ENCODE measurements at regions not wholly inside any gene's neighbourhood (a gene's known extent, or its start where the extent isn't known, plus 50 kb on each side); places are given as distances from the start of the nearest gene placed in this dataset.

- no peak for DNase-seq (ENCODE audit: low spot score)
Measured at GRCh38 chr12:65546528-65546927, 268.0 kb downstream of the MSRB3 start.

GRCh38 chr12:65556676-65557437 is 267.4 kb upstream of the HMGA2 start:
- DNase-seq (ENCODE audit: low spot score) = peak; percentile 79

DNA sequence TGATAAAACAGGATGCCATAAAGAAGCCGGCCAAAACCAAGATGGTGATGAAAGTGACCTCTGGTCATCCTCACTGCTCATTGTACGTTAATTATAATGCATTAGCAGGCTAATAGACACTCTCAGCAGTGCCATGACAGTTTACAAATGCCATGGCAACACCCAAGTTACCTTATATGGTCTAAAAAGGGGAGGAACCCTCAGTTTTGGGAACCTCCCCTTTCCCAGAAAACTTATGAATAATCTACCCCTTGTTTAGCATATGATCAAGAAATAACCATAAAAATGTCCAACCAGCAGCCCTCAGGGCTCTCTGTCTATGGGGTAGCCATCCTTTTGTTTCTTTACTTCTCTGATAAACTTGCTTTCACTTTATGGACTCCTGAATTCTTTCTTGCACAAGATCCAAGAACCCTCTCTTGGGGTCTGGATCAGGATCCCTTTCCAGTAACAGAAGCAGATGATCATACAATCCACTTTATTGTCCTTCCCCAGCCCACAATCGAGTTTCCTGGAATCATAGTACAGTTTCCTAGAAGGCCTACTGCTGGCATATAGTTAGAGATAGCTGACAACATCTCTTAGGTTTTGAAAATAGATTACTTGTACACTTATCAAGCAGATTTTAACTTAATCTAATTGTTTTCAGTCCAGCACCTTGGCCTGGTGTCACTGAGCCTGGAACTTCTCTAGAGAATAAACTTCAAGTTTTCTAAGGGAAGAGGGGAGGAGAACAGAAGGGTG is 266.7 kb upstream of the HMGA2 start:
- no peak for DNase-seq (ENCODE audit: low spot score)

DNA sequence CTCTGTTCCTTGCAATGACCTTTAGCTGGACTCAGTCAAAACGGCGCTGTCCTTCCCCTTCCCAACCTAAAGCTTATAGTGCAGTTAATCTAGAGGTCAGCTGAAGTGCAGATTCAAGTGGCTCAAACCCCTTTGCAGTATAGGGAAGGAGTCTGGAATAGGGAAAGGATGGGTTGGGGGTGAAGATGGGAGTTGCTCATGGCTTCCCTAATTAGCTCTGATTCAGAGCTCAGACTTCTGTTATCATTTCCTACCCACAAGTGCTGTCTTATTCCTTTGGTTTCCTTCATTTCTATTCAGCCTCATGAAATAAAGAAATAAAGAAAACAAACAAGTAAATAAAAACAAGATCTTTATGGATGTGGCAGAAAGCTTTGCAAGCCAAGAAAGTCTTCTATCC is 264.0 kb upstream of the HMGA2 start:
- DNase-seq (ENCODE audit: low spot score) = no peak

- DNase-seq (ENCODE audit: low spot score) = no peak
Measured at GRCh38 chr12:65561798-65562382, 262.4 kb upstream of the HMGA2 start.

- DNase-seq (ENCODE audit: low spot score) = no peak
Measured at GRCh38 chr12:65565601-65566560, 258.4 kb upstream of the HMGA2 start.

DNA sequence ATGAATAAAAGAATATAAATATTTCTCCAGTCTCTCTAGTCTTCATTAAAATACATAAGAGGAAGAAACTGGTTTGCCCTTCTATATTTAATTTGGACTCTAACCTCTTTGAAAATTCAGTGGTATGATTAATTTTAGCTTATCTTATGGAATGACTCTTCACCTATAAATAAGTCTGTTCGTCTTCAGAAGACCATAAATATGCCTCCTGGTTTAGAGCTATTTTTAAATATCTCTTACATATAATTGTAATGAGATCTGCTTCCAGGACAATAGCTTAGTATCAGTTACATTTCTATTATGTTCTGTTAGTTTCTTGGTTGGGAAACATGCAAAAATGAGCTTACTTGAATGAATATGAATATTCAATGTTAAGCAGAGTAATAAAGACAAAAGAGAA is 257.5 kb upstream of the HMGA2 start:
- no peak for DNase-seq (ENCODE audit: low spot score)

DNA sequence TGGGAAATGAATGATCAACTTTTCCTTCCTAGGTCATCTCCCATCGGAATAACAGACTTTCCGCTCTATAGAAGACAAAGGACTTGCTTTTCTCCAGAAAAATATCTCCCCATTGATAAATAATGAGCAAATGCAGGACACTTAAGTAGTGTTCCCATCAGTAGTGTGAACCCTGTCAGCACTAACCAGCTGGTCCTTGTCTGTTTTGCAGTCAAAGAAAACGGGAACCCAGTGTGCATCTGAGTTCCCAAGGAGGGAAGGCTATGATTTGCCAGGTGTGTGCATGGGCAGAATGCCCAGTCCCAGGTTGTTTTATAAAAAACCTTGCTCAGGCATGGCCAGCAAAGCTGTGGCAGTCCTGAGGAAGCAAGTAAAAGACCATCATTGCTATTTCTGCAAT is 256.5 kb upstream of the HMGA2 start:
- DNase-seq (ENCODE audit: low spot score) = no peak

GRCh38 chr12:65568517-65568916 is 255.8 kb upstream of the HMGA2 start:
- DNase-seq (ENCODE audit: low spot score) = no peak

GRCh38 chr12:65570451-65571130 is 253.7 kb upstream of the HMGA2 start:
- DNase-seq (ENCODE audit: low spot score) = no peak

GRCh38 chr12:65574867-65575266 is 249.4 kb upstream of the HMGA2 start:
- no peak for DNase-seq (ENCODE audit: low spot score)

GRCh38 chr12:65584016-65584415 is 240.3 kb upstream of the HMGA2 start:
- DNase-seq (ENCODE audit: low spot score) = no peak

DNA sequence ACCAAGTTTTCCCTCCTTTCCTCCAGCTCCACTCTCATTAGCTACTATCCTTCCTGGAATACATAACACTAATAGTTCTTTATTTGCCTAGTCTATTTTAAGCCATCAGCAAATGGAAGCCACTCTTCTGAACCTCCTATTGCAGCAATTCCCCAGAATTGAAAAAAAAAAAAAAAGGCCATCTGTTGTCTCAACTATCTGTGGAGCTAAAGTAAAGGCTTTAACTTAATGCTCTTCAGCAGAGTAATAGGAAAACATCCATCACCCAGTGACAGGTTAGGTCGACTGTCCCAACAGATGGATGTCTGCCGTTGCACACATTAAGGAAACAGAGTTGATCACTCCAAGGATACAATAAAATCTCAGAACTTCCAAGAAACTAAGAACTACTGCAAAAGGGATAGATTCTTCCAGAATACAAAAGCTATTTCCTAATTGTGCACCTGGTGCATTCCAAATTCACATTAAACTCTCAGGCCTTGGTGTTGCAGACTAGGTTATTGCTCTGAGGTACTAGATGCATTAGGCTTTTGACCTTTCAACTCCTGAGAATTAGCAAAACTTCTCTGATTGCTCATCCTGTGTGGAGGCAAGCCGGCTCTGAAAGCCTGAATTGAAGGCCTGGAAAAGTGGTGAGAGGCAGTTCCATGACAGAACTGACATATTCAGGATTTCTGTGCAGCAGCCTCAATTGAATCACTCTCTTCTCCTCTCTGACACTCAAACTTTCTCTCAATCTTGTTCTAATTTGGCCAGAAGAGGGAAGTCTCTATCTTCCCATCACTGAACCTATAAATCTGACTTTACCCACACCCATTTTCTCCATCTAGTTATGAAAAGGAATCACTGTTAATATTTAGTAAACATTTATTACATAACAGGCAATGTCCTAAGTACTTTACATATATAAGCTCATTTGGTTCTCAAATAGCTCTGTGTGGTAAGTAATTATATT is 238.4 kb upstream of the HMGA2 start:
- DNase-seq (ENCODE audit: low spot score) = no peak

GRCh38 chr12:65586796-65587195 is 237.5 kb upstream of the HMGA2 start:
- no peak for DNase-seq (ENCODE audit: low spot score)

GRCh38 chr12:65590318-65590717 is 234.0 kb upstream of the HMGA2 start:
- no peak for DNase-seq (ENCODE audit: low spot score)

DNA sequence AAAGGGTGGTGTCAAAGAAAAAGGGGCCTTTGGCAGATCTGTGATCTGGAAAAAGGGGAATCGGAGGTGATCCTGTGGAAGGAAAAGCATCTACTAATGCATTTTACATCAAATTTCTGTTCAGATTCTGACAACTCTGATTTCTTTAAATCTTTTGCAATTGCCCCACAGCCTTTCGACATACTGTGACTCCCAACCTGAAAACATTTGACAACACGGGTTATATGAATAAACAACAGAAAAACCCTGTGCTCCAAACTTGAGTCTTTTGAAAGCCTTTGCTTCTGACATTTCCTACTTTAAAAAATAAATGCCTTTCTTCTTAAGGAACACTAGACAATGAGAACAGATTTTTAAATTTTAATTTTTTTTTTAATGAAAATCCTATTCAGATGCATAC is 231.9 kb upstream of the HMGA2 start:
- DNase-seq (ENCODE audit: low spot score) = no peak

DNA sequence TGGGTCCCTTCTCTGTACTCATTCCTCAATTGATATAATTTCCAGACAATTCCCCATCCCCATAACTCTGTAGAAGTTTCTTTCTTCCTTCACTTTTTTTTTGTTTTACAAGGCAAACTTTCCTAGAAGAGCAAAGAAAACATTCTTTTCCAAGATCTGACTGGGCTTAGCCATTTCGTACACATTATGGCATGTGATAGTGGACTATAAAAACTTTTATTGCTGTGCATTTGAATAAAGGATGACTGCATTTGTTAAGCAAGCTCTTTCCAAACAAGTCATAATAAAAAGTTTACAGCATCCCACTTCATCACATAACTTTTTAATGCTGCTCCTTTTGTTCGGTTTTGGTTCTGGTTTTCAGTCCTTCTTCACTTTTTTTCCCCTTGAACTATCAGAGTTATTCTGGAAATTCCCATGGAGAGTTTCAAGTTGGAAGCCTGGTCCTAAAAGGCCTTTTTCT is 231.0 kb upstream of the HMGA2 start:
- no peak for DNase-seq (ENCODE audit: low spot score)

- no peak for DNase-seq (ENCODE audit: low spot score)
Measured at GRCh38 chr12:65594409-65594808, 229.9 kb upstream of the HMGA2 start.

DNA sequence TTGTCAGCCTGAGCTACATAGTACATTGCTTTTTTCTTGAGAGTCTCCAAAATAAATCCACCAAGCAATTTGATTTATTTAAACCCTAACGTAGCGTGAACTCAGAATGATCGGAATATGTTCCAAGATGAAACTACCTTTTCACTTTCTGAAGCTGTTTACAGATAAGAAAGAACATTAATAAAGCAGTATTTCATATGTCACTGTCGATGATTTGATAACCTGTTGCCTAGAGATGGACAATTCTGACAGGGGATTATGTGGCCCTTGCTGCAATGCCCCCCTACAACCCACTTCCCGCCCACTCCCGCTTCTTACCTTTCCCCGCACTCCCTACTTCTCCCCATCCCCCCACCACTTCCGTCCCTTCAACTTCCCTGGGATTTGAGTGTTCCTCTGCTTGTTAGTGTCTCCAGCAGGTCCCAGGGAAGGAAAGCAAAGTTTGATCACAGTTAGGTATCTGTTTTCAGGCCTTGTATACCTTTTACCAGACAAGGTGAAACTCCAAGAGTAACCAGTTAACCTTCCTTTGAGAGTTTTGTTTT is 229.2 kb upstream of the HMGA2 start:
- DNase-seq (ENCODE audit: low spot score) = no peak

Data from ureter (tissue), 1 donor.